SK-N-SH treated with all-trans-retinoic acid at 6 μM for 48 hours (cell line): ENCODE measurements at regions not wholly inside any gene's neighbourhood (a gene's known extent, or its start where the extent isn't known, plus 50 kb on each side); places are given as distances from the start of the nearest gene placed in this dataset.

Experiments used
- ATAC-seq: fragments of 200-7000 bp; cut with Tn5 transposase; 3 replicates; pipeline ENCODE4 v1.9.1; 2020; ENCODE audit warnings: mild to moderate bottlenecking, moderate library complexity
- BACH2 ChIP-seq: fragments of 250-450 bp; sonication (Bioruptor Pico); IDR thresholded peaks from 2 replicates; pipeline ENCODE4 v1.9.0; 2021; ENCODE audit warnings: mild to moderate bottlenecking, borderline replicate concordance
- CREB5 ChIP-seq: fragments of 250-450 bp; sonication (Bioruptor Pico); IDR thresholded peaks from 2 replicates; pipeline ENCODE4 v1.5.1; 2020; ENCODE audit warnings: low read depth, mild to moderate bottlenecking, moderate library complexity
- CSDC2 ChIP-seq: fragments of 250-450 bp; sonication (Bioruptor Pico); IDR thresholded peaks from 2 replicates; pipeline ENCODE4 v1.5.0; 2020; ENCODE audit warnings: mild to moderate bottlenecking, moderate library complexity
- ESRRG ChIP-seq: fragments of 250-450 bp; sonication (Bioruptor Pico); IDR thresholded peaks from 2 replicates; pipeline ENCODE4 v1.6.1; 2021; ENCODE audit warnings: mild to moderate bottlenecking
- GLIS3 ChIP-seq: fragments of 250-450 bp; sonication (Bioruptor Pico); IDR thresholded peaks from 2 replicates; pipeline ENCODE4 v1.5.0; 2020; ENCODE audit warnings: mild to moderate bottlenecking, moderate library complexity
- ISL1 ChIP-seq: fragments of 250-450 bp; sonication (Bioruptor Pico); IDR thresholded peaks from 2 replicates; pipeline ENCODE4 v2.1.2; 2022; ENCODE audit warnings: mild to moderate bottlenecking, moderate library complexity
- OSR1 ChIP-seq: fragments of 250-450 bp; sonication (Bioruptor Pico); IDR thresholded peaks from 2 replicates; pipeline ENCODE4 v1.8.0; 2022; ENCODE audit warnings: moderate library complexity, mild to moderate bottlenecking, inconsistent platforms
- RARB ChIP-seq: fragments of 250-450 bp; sonication (Bioruptor Pico); IDR thresholded peaks from 2 replicates; pipeline ENCODE4 v1.8.0; 2021; ENCODE audit warnings: mild to moderate bottlenecking, moderate library complexity
- SNAI2 ChIP-seq: fragments of 250-450 bp; sonication (Bioruptor Pico); IDR thresholded peaks from 2 replicates; pipeline ENCODE4 v1.5.0; 2020; ENCODE audit warnings: mild to moderate bottlenecking, moderate library complexity
- TCF4 ChIP-seq: fragments of 250-450 bp; sonication (Bioruptor Pico); IDR thresholded peaks from 2 replicates; pipeline ENCODE4 v1.8.0; 2021; ENCODE audit warnings: mild to moderate bottlenecking, moderate library complexity, borderline replicate concordance
- TOX ChIP-seq: fragments of 250-450 bp; sonication (Bioruptor Pico); IDR thresholded peaks from 2 replicates; pipeline ENCODE4 v1.8.0; 2021; ENCODE audit warnings: mild to moderate bottlenecking, moderate library complexity, borderline replicate concordance
- ZC3H10 ChIP-seq: fragments of 250-450 bp; sonication (Bioruptor Pico); IDR thresholded peaks from 2 replicates; pipeline ENCODE4 v1.5.1; 2021; ENCODE audit warnings: mild to moderate bottlenecking, moderate library complexity
- ZFP3 ChIP-seq: fragments of 250-450 bp; sonication (Bioruptor Pico); IDR thresholded peaks from 2 replicates; pipeline ENCODE4 v1.5.0; 2020; ENCODE audit warnings: mild to moderate bottlenecking, moderate library complexity
- ZFP30 ChIP-seq: fragments of 450-650 bp; formaldehyde crosslinking; IDR thresholded peaks from 2 replicates; pipeline ENCODE4 v1.5.0; 2022; ENCODE audit warnings: mild to moderate bottlenecking, moderate library complexity
- ZNF70 ChIP-seq: fragments of 450-650 bp; formaldehyde crosslinking; IDR thresholded peaks from 2 replicates; pipeline ENCODE4 v1.5.0; 2020; ENCODE audit warnings: mild to moderate bottlenecking, moderate library complexity
- TF ChIP-seq, protein P1 (sequence below): fragments of 250-450 bp; sonication (Bioruptor Pico); IDR thresholded peaks from 2 replicates; pipeline ENCODE4 v1.5.1; 2021; ENCODE audit warnings: mild to moderate bottlenecking, moderate library complexity
- TF ChIP-seq, protein P2 (sequence below): fragments of 250-450 bp; sonication (Bioruptor Pico); IDR thresholded peaks from 2 replicates; pipeline ENCODE4 v1.5.0; 2020; ENCODE audit warnings: mild to moderate bottlenecking, moderate library complexity

GRCh38 chr12:28878629-28879028 is 270.4 kb upstream of the FAR2 start:
- TF ChIP-seq TOX = peak; percentile 47; the same call in 1 of the 2 replicates
- TF ChIP-seq, protein P1, sequence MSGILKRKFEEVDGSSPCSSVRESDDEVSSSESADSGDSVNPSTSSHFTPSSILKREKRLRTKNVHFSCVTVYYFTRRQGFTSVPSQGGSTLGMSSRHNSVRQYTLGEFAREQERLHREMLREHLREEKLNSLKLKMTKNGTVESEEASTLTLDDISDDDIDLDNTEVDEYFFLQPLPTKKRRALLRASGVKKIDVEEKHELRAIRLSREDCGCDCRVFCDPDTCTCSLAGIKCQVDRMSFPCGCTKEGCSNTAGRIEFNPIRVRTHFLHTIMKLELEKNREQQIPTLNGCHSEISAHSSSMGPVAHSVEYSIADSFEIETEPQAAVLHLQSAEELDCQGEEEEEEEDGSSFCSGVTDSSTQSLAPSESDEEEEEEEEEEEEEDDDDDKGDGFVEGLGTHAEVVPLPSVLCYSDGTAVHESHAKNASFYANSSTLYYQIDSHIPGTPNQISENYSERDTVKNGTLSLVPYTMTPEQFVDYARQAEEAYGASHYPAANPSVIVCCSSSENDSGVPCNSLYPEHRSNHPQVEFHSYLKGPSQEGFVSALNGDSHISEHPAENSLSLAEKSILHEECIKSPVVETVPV (CRISPR knock-in tag) = no peak
- TF ChIP-seq TCF4 = peak; percentile 34; the same call in 1 of the 2 replicates
- no peak for TF ChIP-seq ZFP3 (CRISPR knock-in tag)
- no peak for TF ChIP-seq RARB
- TF ChIP-seq CREB5 (CRISPR knock-in tag) = no peak
- TF ChIP-seq, protein P2, sequence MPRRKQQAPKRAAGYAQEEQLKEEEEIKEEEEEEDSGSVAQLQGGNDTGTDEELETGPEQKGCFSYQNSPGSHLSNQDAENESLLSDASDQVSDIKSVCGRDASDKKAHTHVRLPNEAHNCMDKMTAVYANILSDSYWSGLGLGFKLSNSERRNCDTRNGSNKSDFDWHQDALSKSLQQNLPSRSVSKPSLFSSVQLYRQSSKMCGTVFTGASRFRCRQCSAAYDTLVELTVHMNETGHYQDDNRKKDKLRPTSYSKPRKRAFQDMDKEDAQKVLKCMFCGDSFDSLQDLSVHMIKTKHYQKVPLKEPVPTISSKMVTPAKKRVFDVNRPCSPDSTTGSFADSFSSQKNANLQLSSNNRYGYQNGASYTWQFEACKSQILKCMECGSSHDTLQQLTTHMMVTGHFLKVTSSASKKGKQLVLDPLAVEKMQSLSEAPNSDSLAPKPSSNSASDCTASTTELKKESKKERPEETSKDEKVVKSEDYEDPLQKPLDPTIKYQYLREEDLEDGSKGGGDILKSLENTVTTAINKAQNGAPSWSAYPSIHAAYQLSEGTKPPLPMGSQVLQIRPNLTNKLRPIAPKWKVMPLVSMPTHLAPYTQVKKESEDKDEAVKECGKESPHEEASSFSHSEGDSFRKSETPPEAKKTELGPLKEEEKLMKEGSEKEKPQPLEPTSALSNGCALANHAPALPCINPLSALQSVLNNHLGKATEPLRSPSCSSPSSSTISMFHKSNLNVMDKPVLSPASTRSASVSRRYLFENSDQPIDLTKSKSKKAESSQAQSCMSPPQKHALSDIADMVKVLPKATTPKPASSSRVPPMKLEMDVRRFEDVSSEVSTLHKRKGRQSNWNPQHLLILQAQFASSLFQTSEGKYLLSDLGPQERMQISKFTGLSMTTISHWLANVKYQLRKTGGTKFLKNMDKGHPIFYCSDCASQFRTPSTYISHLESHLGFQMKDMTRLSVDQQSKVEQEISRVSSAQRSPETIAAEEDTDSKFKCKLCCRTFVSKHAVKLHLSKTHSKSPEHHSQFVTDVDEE (CRISPR knock-in tag) = no peak
- no peak for TF ChIP-seq BACH2 (CRISPR knock-in tag)
- TF ChIP-seq ISL1 (CRISPR knock-in tag) = peak; percentile 66; the same call in 1 of the 2 replicates
- ATAC-seq = peak; percentile 89

DNA sequence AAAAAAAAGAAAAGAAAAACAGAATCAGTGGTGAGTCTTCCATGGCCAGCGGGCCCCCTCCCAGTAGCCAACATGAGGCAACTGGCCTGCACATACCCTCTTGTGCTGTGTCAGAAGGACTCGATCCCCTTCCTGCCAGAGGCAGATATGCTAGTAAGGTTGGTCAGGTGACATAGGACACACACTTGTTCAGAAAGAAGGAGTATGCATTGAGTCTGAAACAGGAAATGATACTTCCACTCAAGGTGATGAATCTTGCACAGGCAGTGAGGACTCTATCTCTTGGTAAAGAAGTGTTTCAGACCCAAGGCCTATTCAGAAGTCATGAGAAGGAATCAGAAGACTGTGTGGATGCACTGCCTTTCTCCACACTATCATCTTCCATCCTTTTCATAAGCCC is 269.7 kb upstream of the FAR2 start:
- no peak for ATAC-seq
- TF ChIP-seq, protein P1 (CRISPR knock-in tag) = no peak
- TF ChIP-seq GLIS3 (CRISPR knock-in tag) = no peak
- no peak for TF ChIP-seq RARB
- TF ChIP-seq ISL1 (CRISPR knock-in tag) = no peak
- TF ChIP-seq TCF4 = no peak

- TF ChIP-seq TOX = peak; percentile 71; the same call in 1 of the 2 replicates
- TF ChIP-seq, protein P2 (CRISPR knock-in tag) = no peak
- TF ChIP-seq ZC3H10 = no peak
- peak; percentile 79 for TF ChIP-seq ISL1 (CRISPR knock-in tag)
- TF ChIP-seq ESRRG (CRISPR knock-in tag) = no peak
- TF ChIP-seq RARB = peak; percentile 42; the same call in 1 of the 2 replicates
- TF ChIP-seq ZNF70 = 0 out of 2 replicates have a peak, but pooled peaks have one; percentile 13
- TF ChIP-seq CSDC2 (CRISPR knock-in tag) = no peak
- TF ChIP-seq OSR1 (CRISPR knock-in tag) = no peak
- TF ChIP-seq SNAI2 = no peak
- TF ChIP-seq TCF4 = no peak
- TF ChIP-seq GLIS3 (CRISPR knock-in tag) = no peak
- TF ChIP-seq, protein P1 (CRISPR knock-in tag) = no peak
- no peak for TF ChIP-seq ZFP30
- ATAC-seq = no peak
Measured at GRCh38 chr12:28882444-28882843, 266.6 kb upstream of the FAR2 start.
